ENCODE measurements at regions not wholly inside any gene's neighbourhood (a gene's known extent, or its start where the extent isn't known, plus 50 kb on each side); places are given as distances from the start of the nearest gene placed in this dataset.

DNA sequence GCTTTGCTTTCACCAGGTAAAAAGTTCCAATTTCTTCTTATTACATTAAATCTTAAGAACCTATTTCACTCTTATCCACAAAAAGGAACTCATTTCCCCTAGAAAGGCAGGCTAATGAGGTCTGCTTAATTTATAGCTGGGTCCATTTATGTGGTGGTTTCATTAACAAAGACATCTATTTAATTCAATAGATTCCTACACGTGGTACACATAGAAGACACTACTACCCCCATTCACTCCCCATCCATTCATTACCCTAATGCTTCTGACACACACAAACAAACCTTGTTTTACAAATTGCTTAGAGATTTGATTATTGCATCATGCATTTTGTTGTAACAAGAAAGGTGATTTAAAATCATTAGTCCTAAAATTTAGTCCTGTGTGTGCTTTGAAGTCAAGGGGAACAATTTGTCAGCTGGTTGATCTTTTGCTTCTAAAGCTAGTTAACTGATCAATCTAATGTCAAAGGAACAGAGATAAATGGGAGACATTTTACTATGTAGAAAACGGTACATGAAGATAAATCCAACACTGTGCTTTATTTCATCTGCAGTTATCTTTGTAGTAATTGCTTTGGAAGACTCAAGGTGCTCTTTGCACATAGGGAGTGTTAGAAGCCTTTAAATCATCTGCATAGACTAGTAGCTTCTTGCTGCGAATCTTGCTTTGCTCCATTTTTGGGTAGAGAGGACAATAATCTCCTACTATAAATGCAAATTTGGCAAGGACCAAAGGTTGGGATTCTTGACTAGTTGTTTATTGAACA, 379.2 kb downstream of the CDH11 start:
- peak overlapping the region; percentile 25 for H3K27ac ChIP-seq (ENCODE audit: low read length)
- no peak overlapping the region for H3K9ac ChIP-seq (ENCODE audit: low read length)
- H4K20me1 ChIP-seq (ENCODE audit: insufficient read depth), result no peaks in the 10 kb centered on the region
- H3K9me2 ChIP-seq (ENCODE audit: insufficient read depth, low read length), result no peaks in the 10 kb centered on the region
- peak overlapping the region; percentile 53 for H3K4me2 ChIP-seq (ENCODE audit: low read length)
- no peaks in the 10 kb centered on the region for H3K27me3 ChIP-seq (ENCODE audit: insufficient read depth, low read depth, low read length)
- no peaks in the 10 kb centered on the region for H3F3A ChIP-seq (ENCODE audit: insufficient read depth, low read length, poor library complexity, severe bottlenecking)
- peak overlapping the region; percentile 32 for H3K4me3 ChIP-seq (ENCODE audit: low read length)
- H3K79me2 ChIP-seq (replicated peaks; ENCODE audit: insufficient read depth, low read length), result no peaks in the 10 kb centered on the region
- no peaks in the 10 kb centered on the region for H3K9me3 ChIP-seq (ENCODE audit: low read length)
- no peak overlapping the region for H2AFZ ChIP-seq (ENCODE audit: low read depth, low read length)
- TF ChIP-seq, protein P1, sequence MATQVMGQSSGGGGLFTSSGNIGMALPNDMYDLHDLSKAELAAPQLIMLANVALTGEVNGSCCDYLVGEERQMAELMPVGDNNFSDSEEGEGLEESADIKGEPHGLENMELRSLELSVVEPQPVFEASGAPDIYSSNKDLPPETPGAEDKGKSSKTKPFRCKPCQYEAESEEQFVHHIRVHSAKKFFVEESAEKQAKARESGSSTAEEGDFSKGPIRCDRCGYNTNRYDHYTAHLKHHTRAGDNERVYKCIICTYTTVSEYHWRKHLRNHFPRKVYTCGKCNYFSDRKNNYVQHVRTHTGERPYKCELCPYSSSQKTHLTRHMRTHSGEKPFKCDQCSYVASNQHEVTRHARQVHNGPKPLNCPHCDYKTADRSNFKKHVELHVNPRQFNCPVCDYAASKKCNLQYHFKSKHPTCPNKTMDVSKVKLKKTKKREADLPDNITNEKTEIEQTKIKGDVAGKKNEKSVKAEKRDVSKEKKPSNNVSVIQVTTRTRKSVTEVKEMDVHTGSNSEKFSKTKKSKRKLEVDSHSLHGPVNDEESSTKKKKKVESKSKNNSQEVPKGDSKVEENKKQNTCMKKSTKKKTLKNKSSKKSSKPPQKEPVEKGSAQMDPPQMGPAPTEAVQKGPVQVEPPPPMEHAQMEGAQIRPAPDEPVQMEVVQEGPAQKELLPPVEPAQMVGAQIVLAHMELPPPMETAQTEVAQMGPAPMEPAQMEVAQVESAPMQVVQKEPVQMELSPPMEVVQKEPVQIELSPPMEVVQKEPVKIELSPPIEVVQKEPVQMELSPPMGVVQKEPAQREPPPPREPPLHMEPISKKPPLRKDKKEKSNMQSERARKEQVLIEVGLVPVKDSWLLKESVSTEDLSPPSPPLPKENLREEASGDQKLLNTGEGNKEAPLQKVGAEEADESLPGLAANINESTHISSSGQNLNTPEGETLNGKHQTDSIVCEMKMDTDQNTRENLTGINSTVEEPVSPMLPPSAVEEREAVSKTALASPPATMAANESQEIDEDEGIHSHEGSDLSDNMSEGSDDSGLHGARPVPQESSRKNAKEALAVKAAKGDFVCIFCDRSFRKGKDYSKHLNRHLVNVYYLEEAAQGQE (IDR thresholded peaks at IDR 0.05; ENCODE audit: borderline replicate concordance), result no peak
- TF ChIP-seq, protein P2, sequence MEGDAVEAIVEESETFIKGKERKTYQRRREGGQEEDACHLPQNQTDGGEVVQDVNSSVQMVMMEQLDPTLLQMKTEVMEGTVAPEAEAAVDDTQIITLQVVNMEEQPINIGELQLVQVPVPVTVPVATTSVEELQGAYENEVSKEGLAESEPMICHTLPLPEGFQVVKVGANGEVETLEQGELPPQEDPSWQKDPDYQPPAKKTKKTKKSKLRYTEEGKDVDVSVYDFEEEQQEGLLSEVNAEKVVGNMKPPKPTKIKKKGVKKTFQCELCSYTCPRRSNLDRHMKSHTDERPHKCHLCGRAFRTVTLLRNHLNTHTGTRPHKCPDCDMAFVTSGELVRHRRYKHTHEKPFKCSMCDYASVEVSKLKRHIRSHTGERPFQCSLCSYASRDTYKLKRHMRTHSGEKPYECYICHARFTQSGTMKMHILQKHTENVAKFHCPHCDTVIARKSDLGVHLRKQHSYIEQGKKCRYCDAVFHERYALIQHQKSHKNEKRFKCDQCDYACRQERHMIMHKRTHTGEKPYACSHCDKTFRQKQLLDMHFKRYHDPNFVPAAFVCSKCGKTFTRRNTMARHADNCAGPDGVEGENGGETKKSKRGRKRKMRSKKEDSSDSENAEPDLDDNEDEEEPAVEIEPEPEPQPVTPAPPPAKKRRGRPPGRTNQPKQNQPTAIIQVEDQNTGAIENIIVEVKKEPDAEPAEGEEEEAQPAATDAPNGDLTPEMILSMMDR (IDR thresholded peaks at IDR 0.05; ENCODE audit: poor library complexity, severe bottlenecking), result no peak
- no peak for TF ChIP-seq SMC3 (conservative IDR thresholded peaks at IDR 0.05; ENCODE audit: poor library complexity)
- no peak for TF ChIP-seq POLR2AphosphoS5 (IDR thresholded peaks at IDR 0.05)
- TF ChIP-seq TAF1 (IDR thresholded peaks at IDR 0.05; ENCODE audit: low read depth), result no peak
- no peak for TF ChIP-seq MXI1 (conservative IDR thresholded peaks at IDR 0.05; ENCODE audit: poor library complexity, severe bottlenecking)
- no peak for TF ChIP-seq EP300 (conservative IDR thresholded peaks at IDR 0.05; ENCODE audit: poor library complexity, severe bottlenecking)
- TF ChIP-seq RAD21 (conservative IDR thresholded peaks at IDR 0.05), result no peak
- TF ChIP-seq EZH2 (IDR thresholded peaks at IDR 0.05; ENCODE audit: borderline replicate concordance, insufficient read depth, low read length, poor library complexity, severe bottlenecking), result no peak
- no peaks in the 10 kb centered on the region for H3K36me3 ChIP-seq (ENCODE audit: insufficient read depth, low read length)

DNA sequence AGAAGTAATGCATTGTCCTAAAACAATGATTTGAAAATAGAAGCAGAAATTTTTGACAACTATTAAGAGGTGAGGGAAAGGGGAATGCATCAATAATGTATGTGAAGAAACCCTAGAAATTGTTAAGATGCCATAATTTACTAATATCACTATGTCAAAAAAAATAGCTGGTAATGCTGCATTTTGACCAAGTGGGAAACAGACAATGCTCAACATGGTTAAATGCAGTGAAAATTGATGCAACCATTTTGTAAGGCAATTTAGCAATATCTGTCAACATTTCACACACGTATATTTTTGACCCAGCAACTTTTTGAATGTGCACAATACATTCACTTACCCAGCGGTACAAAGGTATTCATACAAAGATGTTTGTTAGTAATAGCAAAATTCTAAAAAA, 381.6 kb downstream of the CDH11 start:
- Histone ChIP-seq H3K27ac (ENCODE audit: low read length) (peak overlapping the region; percentile 36), H3K4me3 (ENCODE audit: low read length) (no peak overlapping the region), H3K79me2 (replicated peaks; ENCODE audit: insufficient read depth, low read length) (no peaks in the 10 kb centered on the region), H3K9me3 (ENCODE audit: low read length) (no peaks in the 10 kb centered on the region), H2AFZ (ENCODE audit: low read depth, low read length) (no peak overlapping the region), H4K20me1 (ENCODE audit: insufficient read depth) (no peaks in the 10 kb centered on the region), H3K27me3 (ENCODE audit: insufficient read depth, low read depth, low read length) (no peaks in the 10 kb centered on the region), H3K9ac (ENCODE audit: low read length) (no peak overlapping the region), H3F3A (ENCODE audit: insufficient read depth, low read length, poor library complexity, severe bottlenecking) (no peaks in the 10 kb centered on the region), H3K4me2 (ENCODE audit: low read length) (peak overlapping the region; percentile 19), H3K9me2 (ENCODE audit: insufficient read depth, low read length) (no peaks in the 10 kb centered on the region), H3K36me3 (ENCODE audit: insufficient read depth, low read length) (no peaks in the 10 kb centered on the region)
- TF ChIP-seq TAF1 (IDR thresholded peaks at IDR 0.05; ENCODE audit: low read depth) (no peak), EP300 (conservative IDR thresholded peaks at IDR 0.05; ENCODE audit: poor library complexity, severe bottlenecking) (peak; percentile 69), POLR2AphosphoS5 (IDR thresholded peaks at IDR 0.05) (peak; percentile 55), RAD21 (conservative IDR thresholded peaks at IDR 0.05) (peak; percentile 10)
